ENCODE measurements at regions not wholly inside any gene's neighbourhood (a gene's known extent, or its start where the extent isn't known, plus 50 kb on each side); places are given as distances from the start of the nearest gene placed in this dataset.

- no peak for DNase-seq (ENCODE audit: extremely low read depth, low read depth)
- no peak for TF ChIP-seq CTCF (IDR thresholded peaks at IDR 0.05; ENCODE audit: low read depth, low read length)
Measured at GRCh38 chr9:106755736-106756135, 107.2 kb upstream of the ZNF462 start.

GRCh38 chr9:106757514-106757913 is 105.5 kb upstream of the ZNF462 start:
- DNase-seq (ENCODE audit: extremely low read depth, low read depth): no peak
- no peak for TF ChIP-seq CTCF (IDR thresholded peaks at IDR 0.05; ENCODE audit: low read depth, low read length)

GRCh38 chr9:106758911-106759310 is 104.1 kb upstream of the ZNF462 start:
- DNase-seq (ENCODE audit: extremely low read depth, low read depth): no peak
- no peak for TF ChIP-seq CTCF (IDR thresholded peaks at IDR 0.05; ENCODE audit: low read depth, low read length)

- DNase-seq (ENCODE audit: extremely low read depth, low read depth): no peak
- no peak for TF ChIP-seq CTCF (IDR thresholded peaks at IDR 0.05; ENCODE audit: low read depth, low read length)
Measured at GRCh38 chr9:106761493-106761892, 101.5 kb upstream of the ZNF462 start.

GRCh38 chr9:106766616-106767015 is 96.3 kb upstream of the ZNF462 start:
- no peak for DNase-seq (ENCODE audit: extremely low read depth, low read depth)
- TF ChIP-seq CTCF (IDR thresholded peaks at IDR 0.05; ENCODE audit: low read depth, low read length): no peak

GRCh38 chr9:106769331-106769730 is 93.6 kb upstream of the ZNF462 start:
- TF ChIP-seq CTCF (IDR thresholded peaks at IDR 0.05; ENCODE audit: low read depth, low read length): no peak
- DNase-seq (ENCODE audit: extremely low read depth, low read depth): no peak

GRCh38 chr9:106771608-106772007 is 91.4 kb upstream of the ZNF462 start:
- no peak for DNase-seq (ENCODE audit: extremely low read depth, low read depth)
- TF ChIP-seq CTCF (IDR thresholded peaks at IDR 0.05; ENCODE audit: low read depth, low read length): no peak
